GM23338 (cell line): ENCODE measurements at regions not wholly inside any gene's neighbourhood (a gene's known extent, or its start where the extent isn't known, plus 50 kb on each side); places are given as distances from the start of the nearest gene placed in this dataset.

Experiments used
- ETS1 ChIP-seq: IDR thresholded peaks from 2 replicates; pipeline ENCODE4 v1.6.1; 2016; ENCODE audit warnings: antibody characterized with exemption
- EZH2phosphoT487 ChIP-seq: fragments of 200-600 bp; sonication (generic); IDR thresholded peaks from one replicate; pipeline ENCODE4 v1.8.1; 2018; ENCODE audit warnings: antibody characterized with exemption; ENCODE audit not compliant: unreplicated experiment
- TF ChIP-seq, protein P1 (sequence below), 2 experiments: fragments of 200-600 bp in 1 of 2; sonication (generic) in 1 of 2; conservative IDR thresholded peaks; 2 replicates each; pipeline versions ENCODE4 v1.5.1 to v1.6.1; 2016 to 2017; ENCODE audit warnings: antibody characterized with exemption in 2 of 2, low read depth in 2 of 2, mild to moderate bottlenecking in 2 of 2, moderate library complexity in 1 of 2

DNA sequence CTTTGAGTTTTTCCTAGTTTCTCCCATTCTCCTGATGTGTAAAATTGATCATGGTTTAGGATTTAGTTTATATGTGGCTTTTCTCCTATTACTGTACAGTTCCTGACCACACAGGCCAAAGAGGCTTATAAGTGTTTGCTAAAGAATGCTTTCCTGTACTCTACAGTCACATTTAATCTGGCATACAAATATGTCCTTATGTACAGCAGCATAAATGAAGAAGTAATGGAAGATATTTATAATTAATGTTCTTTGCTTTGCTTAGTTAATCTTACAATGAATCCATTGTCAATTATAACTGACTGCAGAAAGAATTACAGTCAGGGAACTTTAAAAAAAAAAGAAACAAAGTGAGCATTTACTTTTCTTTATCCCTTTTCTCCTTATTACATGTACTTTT is 293.9 kb downstream of the KCNC2 start:
- TF ChIP-seq, protein P1, sequence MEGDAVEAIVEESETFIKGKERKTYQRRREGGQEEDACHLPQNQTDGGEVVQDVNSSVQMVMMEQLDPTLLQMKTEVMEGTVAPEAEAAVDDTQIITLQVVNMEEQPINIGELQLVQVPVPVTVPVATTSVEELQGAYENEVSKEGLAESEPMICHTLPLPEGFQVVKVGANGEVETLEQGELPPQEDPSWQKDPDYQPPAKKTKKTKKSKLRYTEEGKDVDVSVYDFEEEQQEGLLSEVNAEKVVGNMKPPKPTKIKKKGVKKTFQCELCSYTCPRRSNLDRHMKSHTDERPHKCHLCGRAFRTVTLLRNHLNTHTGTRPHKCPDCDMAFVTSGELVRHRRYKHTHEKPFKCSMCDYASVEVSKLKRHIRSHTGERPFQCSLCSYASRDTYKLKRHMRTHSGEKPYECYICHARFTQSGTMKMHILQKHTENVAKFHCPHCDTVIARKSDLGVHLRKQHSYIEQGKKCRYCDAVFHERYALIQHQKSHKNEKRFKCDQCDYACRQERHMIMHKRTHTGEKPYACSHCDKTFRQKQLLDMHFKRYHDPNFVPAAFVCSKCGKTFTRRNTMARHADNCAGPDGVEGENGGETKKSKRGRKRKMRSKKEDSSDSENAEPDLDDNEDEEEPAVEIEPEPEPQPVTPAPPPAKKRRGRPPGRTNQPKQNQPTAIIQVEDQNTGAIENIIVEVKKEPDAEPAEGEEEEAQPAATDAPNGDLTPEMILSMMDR (conservative IDR thresholded peaks at IDR 0.05; ENCODE audit: low read depth in 2 of 2): no peak
- no peak for TF ChIP-seq ETS1
- TF ChIP-seq EZH2phosphoT487: no peak
